Prostate gland (tissue), 2 donors: ENCODE measurements at regions not wholly inside any gene's neighbourhood (a gene's known extent, or its start where the extent isn't known, plus 50 kb on each side); places are given as distances from the start of the nearest gene placed in this dataset.
"Not testable (repeated sequence)": the region's sequence is repeated elsewhere in the genome, so short reads cannot be mapped to it uniquely, and the experiment has no call there.

Experiments
- CTCF ChIP-seq, 4 experiments: fragments of 200-600 bp in 2 of 4; fragments of 450-650 bp in 2 of 4; sonication (generic) in 2 of 4; IDR thresholded peaks; 1 replicate in 3 of 4; 2 replicates in 1 of 4; pipeline ENCODE4 v1.5.1; 2016 to 2019; ENCODE audit warnings: antibody characterized with exemption in 4 of 4, mild to moderate bottlenecking in 2 of 4, moderate library complexity in 2 of 4
- POLR2A ChIP-seq: fragments of 450-650 bp; IDR thresholded peaks from one replicate; pipeline ENCODE4 v1.6.1; 2016; ENCODE audit warnings: antibody characterized with exemption, mild to moderate bottlenecking
- POLR2AphosphoS5 ChIP-seq: sonication (generic); formaldehyde crosslinking; IDR thresholded peaks from one replicate; pipeline ENCODE4 v1.6.1; 2017; ENCODE audit warnings: antibody characterized with exemption

GRCh38 chr3:170804634-170805033, 65.4 kb downstream of the RPL22L1 start:
- not testable (repeated sequence) for TF ChIP-seq CTCF (IDR thresholded peaks at IDR 0.05); POLR2A; POLR2AphosphoS5
